ENCODE measurements at regions not wholly inside any gene's neighbourhood (a gene's known extent, or its start where the extent isn't known, plus 50 kb on each side); places are given as distances from the start of the nearest gene placed in this dataset.

DNA sequence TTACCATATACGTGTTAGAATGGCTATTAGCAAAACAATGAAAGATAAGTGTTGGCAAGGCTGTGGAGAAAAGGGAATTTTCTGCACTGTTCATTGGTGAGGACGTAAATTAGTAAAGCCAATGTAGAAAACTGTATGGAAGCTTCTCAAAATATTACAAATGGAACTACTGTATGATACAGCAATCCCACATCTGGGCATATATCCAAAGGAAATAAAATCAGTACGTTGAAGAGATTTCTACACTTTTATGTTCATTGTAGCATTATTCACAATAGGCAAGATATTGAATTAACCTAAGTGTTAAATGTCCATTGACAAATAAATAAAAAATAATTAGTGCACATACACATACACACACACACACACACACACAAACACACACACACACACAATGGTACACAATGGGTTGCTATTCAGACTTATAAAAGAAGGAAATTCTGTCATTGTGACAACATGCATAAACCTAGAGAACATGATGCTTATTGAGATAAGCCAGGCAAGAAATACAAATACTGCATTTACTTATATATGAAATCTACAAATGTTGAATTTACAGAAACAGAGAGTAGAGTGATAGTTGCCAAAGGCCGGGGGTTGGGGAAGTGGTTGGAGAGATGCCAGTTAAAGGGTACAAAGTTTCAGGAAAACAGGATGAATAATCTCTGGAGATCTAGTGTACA is 565.8 kb upstream of the LRRC4C start:
- Histone ChIP-seq H3K4me2 (ENCODE audit: low read depth, low read length) (no peak overlapping the region), H3K4me1 (ENCODE audit: low read length) (no peaks in the 10 kb centered on the region), H3K36me3 (replicated peaks; ENCODE audit: insufficient read depth, low read length) (no peaks in the 10 kb centered on the region), H3K9ac (ENCODE audit: low read length) (no peak overlapping the region), H3F3A (ENCODE audit: insufficient read depth, low read length) (no peaks in the 10 kb centered on the region), H2AFZ (ENCODE audit: low read length) (no peak overlapping the region), H3K79me2 (ENCODE audit: low read length) (no peaks in the 10 kb centered on the region), H3K9me2 (replicated peaks; ENCODE audit: insufficient read depth, low read length) (no peaks in the 10 kb centered on the region), H3K27ac (ENCODE audit: low read length) (no peak overlapping the region), H3K27me3 (replicated peaks; ENCODE audit: insufficient read depth, low read length) (no peaks in the 10 kb centered on the region), H3K4me3 (ENCODE audit: low read length) (no peak overlapping the region), H4K20me1 (ENCODE audit: insufficient read depth, low read length) (no peaks in the 10 kb centered on the region), H3K9me3 (replicated peaks; ENCODE audit: insufficient read depth, low read length) (no peaks in the 10 kb centered on the region)
- no peak for TF ChIP-seq EZH2phosphoT487 (IDR thresholded peaks at IDR 0.05; ENCODE audit: low read length)
- TF ChIP-seq, protein P1, sequence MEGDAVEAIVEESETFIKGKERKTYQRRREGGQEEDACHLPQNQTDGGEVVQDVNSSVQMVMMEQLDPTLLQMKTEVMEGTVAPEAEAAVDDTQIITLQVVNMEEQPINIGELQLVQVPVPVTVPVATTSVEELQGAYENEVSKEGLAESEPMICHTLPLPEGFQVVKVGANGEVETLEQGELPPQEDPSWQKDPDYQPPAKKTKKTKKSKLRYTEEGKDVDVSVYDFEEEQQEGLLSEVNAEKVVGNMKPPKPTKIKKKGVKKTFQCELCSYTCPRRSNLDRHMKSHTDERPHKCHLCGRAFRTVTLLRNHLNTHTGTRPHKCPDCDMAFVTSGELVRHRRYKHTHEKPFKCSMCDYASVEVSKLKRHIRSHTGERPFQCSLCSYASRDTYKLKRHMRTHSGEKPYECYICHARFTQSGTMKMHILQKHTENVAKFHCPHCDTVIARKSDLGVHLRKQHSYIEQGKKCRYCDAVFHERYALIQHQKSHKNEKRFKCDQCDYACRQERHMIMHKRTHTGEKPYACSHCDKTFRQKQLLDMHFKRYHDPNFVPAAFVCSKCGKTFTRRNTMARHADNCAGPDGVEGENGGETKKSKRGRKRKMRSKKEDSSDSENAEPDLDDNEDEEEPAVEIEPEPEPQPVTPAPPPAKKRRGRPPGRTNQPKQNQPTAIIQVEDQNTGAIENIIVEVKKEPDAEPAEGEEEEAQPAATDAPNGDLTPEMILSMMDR (IDR thresholded peaks at IDR 0.05; ENCODE audit: low read length) = no peak
- no peak for TF ChIP-seq EZH2 (optimal IDR thresholded peaks at IDR 0.05; ENCODE audit: low read depth, low read length)
- DNase-seq = no peak

DNA sequence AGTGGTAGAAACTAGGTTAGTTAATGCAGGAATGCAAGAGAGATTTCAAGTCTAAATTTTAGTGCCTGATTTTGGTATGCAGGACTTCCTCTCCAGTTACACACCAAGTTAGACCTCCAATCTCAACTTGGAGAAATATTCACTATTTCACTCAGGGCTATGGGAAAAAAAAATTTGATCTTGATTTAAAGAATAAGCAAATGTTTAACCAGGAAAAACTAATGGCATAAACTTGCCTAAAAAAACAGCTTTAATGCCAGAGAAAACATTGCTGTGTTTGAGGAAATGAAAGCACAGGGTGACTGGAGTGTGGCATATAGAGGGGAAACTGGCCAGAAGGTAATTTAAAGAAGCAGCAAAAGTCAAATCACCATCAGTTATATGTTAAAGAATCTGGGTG is 575.4 kb upstream of the LRRC4C start:
- H3K36me3 ChIP-seq (replicated peaks; ENCODE audit: insufficient read depth, low read length) = no peaks in the 10 kb centered on the region
- no peaks in the 10 kb centered on the region for H3K27me3 ChIP-seq (replicated peaks; ENCODE audit: insufficient read depth, low read length)
- H3K79me2 ChIP-seq (ENCODE audit: low read length) = no peaks in the 10 kb centered on the region
- no peaks in the 10 kb centered on the region for H3K9me3 ChIP-seq (replicated peaks; ENCODE audit: insufficient read depth, low read length)
- no peak for DNase-seq
- H4K20me1 ChIP-seq (ENCODE audit: insufficient read depth, low read length) = no peaks in the 10 kb centered on the region
- H3K9me2 ChIP-seq (replicated peaks; ENCODE audit: insufficient read depth, low read length) = no peaks in the 10 kb centered on the region
- H3K27ac ChIP-seq (ENCODE audit: low read length) = no peak overlapping the region
- H3F3A ChIP-seq (ENCODE audit: insufficient read depth, low read length) = no peaks in the 10 kb centered on the region
- no peaks in the 10 kb centered on the region for H3K4me1 ChIP-seq (ENCODE audit: low read length)
- no peak overlapping the region for H2AFZ ChIP-seq (ENCODE audit: low read length)
- H3K4me2 ChIP-seq (ENCODE audit: low read depth, low read length) = no peak overlapping the region
- H3K4me3 ChIP-seq (ENCODE audit: low read length) = no peak overlapping the region
- no peak overlapping the region for H3K9ac ChIP-seq (ENCODE audit: low read length)
- TF ChIP-seq EZH2 (optimal IDR thresholded peaks at IDR 0.05; ENCODE audit: low read depth, low read length) (no peak), EZH2phosphoT487 (IDR thresholded peaks at IDR 0.05; ENCODE audit: low read length) (no peak)
- TF ChIP-seq, protein P1 (IDR thresholded peaks at IDR 0.05; ENCODE audit: low read length) = no peak

DNA sequence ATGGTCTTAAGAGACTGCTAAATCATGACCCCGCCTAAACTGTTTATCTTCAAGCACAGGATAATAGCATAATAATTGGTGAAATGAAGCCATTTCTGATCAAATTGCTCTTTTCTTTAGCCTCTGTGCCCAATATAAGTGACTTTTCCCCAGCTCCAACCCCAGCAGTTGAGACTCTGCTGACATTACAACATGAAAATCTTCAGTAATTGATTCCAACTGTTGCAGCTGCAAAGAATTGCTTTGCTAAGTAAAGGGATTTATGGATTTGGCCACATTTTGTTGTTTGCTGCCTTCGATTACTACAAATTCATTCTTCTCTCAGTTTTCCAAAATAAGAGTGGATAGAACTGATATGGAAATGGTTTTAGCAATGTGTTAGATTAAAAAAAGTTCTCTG is 576.7 kb upstream of the LRRC4C start:
- H3K36me3 ChIP-seq (replicated peaks; ENCODE audit: insufficient read depth, low read length) = no peaks in the 10 kb centered on the region
- H4K20me1 ChIP-seq (ENCODE audit: insufficient read depth, low read length) = no peaks in the 10 kb centered on the region
- no peaks in the 10 kb centered on the region for H3F3A ChIP-seq (ENCODE audit: insufficient read depth, low read length)
- H3K9me3 ChIP-seq (replicated peaks; ENCODE audit: insufficient read depth, low read length) = no peaks in the 10 kb centered on the region
- H3K4me1 ChIP-seq (ENCODE audit: low read length) = no peaks in the 10 kb centered on the region
- no peak overlapping the region for H3K27ac ChIP-seq (ENCODE audit: low read length)
- no peak overlapping the region for H3K4me3 ChIP-seq (ENCODE audit: low read length)
- TF ChIP-seq EZH2 (optimal IDR thresholded peaks at IDR 0.05; ENCODE audit: low read depth, low read length) = no peak
- TF ChIP-seq, protein P1 (IDR thresholded peaks at IDR 0.05; ENCODE audit: low read length) = no peak
- no peak for TF ChIP-seq EZH2phosphoT487 (IDR thresholded peaks at IDR 0.05; ENCODE audit: low read length)
- H3K27me3 ChIP-seq (replicated peaks; ENCODE audit: insufficient read depth, low read length) = no peaks in the 10 kb centered on the region
- no peaks in the 10 kb centered on the region for H3K79me2 ChIP-seq (ENCODE audit: low read length)
- no peaks in the 10 kb centered on the region for H3K9me2 ChIP-seq (replicated peaks; ENCODE audit: insufficient read depth, low read length)
- H3K4me2 ChIP-seq (ENCODE audit: low read depth, low read length) = no peak overlapping the region
- no peak overlapping the region for H3K9ac ChIP-seq (ENCODE audit: low read length)
- no peak overlapping the region for H2AFZ ChIP-seq (ENCODE audit: low read length)
- no peak for DNase-seq

Data from MM.1S (cell line).